ENCODE measurements at regions not wholly inside any gene's neighbourhood (a gene's known extent, or its start where the extent isn't known, plus 50 kb on each side); places are given as distances from the start of the nearest gene placed in this dataset.

DNA sequence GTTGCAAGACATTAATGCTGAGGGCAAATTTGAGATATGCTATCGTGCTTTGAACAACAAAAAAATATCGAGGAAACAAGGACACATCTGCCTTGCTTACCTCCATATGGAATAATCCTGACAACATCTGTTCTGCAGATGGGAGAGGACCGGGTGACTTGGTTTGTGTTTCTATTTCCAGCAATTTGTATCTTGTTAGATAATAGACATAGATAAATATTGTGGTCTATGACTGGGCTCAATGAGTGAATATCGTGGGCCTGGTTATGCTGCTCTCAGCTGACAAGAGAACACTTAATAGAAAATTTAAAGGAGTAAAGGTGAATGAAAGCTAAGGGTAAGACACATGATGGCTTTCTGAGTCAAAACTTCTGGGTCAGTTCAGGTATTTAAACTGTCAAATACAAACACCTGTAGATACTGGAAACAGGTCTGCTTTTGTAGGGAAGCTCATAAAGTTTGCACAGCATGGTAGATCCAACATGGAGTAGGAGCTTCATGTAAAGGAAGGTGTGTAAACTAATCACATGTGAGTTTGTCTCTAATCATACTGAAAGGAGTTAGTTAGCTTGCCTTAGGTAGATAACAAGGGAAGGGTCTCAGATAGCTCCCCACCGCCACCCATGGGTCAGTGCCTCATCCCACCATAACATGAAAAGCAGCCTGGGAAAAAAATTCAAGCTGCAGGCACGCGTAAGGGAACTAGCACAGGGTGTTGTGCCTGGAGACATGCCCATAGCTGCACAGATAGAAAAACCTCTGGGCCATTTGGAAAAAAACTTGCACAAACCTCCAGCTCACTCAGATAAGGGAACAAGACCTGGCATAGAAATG lies 904.1 kb upstream of the EPHA5 start:
- TF ChIP-seq, protein P1, sequence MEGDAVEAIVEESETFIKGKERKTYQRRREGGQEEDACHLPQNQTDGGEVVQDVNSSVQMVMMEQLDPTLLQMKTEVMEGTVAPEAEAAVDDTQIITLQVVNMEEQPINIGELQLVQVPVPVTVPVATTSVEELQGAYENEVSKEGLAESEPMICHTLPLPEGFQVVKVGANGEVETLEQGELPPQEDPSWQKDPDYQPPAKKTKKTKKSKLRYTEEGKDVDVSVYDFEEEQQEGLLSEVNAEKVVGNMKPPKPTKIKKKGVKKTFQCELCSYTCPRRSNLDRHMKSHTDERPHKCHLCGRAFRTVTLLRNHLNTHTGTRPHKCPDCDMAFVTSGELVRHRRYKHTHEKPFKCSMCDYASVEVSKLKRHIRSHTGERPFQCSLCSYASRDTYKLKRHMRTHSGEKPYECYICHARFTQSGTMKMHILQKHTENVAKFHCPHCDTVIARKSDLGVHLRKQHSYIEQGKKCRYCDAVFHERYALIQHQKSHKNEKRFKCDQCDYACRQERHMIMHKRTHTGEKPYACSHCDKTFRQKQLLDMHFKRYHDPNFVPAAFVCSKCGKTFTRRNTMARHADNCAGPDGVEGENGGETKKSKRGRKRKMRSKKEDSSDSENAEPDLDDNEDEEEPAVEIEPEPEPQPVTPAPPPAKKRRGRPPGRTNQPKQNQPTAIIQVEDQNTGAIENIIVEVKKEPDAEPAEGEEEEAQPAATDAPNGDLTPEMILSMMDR (IDR thresholded peaks at IDR 0.05; ENCODE audit: control extremely low read depth, extremely low read depth): no peak
- 82 to 85% methylated on average over 7 of the region's 7 CpGs for WGBS, 2 donors
- Histone ChIP-seq H3K4me3 (no peak overlapping the region), H3K9me3 (ENCODE audit: control insufficient read depth in 4 of 4, insufficient read depth in 3 of 4, low read length in 3 of 4) (no peaks in the 10 kb centered on the region), H3K36me3 (ENCODE audit: control insufficient read depth in 4 of 4, insufficient read depth in 4 of 4, low read length in 4 of 4) (no peaks in the 10 kb centered on the region), H3K27me3 (ENCODE audit: control insufficient read depth in 3 of 3, insufficient read depth in 3 of 3, low read length in 2 of 3) (no peaks in the 10 kb centered on the region), H3K27ac (ENCODE audit: low read depth in 1 of 2, low read length in 1 of 2) (no peak overlapping the region), H3K9ac (ENCODE audit: insufficient read depth in 1 of 2, low read length in 2 of 2) (no peak overlapping the region), H3K4me1 (ENCODE audit: control insufficient read depth in 5 of 5, insufficient read depth in 5 of 5, low read length in 5 of 5) (no peaks in the 10 kb centered on the region)
- no peak for DNase-seq
- ATAC-seq (ENCODE audit: insufficient read depth, low FRiP score): no peak

GRCh38 chr4:66572949-66573348 lies 902.7 kb upstream of the EPHA5 start:
- Histone ChIP-seq H3K9ac (ENCODE audit: insufficient read depth in 1 of 2, low read length in 2 of 2) (no peak overlapping the region), H3K9me3 (ENCODE audit: control insufficient read depth in 4 of 4, insufficient read depth in 3 of 4, low read length in 3 of 4) (no peaks in the 10 kb centered on the region), H3K27me3 (ENCODE audit: control insufficient read depth in 3 of 3, insufficient read depth in 3 of 3, low read length in 2 of 3) (no peaks in the 10 kb centered on the region), H3K36me3 (ENCODE audit: control insufficient read depth in 4 of 4, insufficient read depth in 4 of 4, low read length in 4 of 4) (no peaks in the 10 kb centered on the region), H3K27ac (ENCODE audit: low read depth in 1 of 2, low read length in 1 of 2) (no peak overlapping the region), H3K4me3 (no peak overlapping the region), H3K4me1 (ENCODE audit: control insufficient read depth in 5 of 5, insufficient read depth in 5 of 5, low read length in 5 of 5) (no peaks in the 10 kb centered on the region)
- TF ChIP-seq, protein P1 (IDR thresholded peaks at IDR 0.05; ENCODE audit: control extremely low read depth, extremely low read depth): no peak
- WGBS, 2 donors: 44 to 63% methylated on average over 2 of the region's 2 CpGs
- ATAC-seq (ENCODE audit: insufficient read depth, low FRiP score) (no peak), DNase-seq (no peak)

GRCh38 chr4:66571145-66571695 lies 900.9 kb upstream of the EPHA5 start:
- H3K9ac ChIP-seq (ENCODE audit: insufficient read depth in 1 of 2, low read length in 2 of 2): no peak overlapping the region
- no peak overlapping the region for H3K27ac ChIP-seq (ENCODE audit: low read depth in 1 of 2, low read length in 1 of 2)
- no peaks in the 10 kb centered on the region for H3K27me3 ChIP-seq (ENCODE audit: control insufficient read depth in 3 of 3, insufficient read depth in 3 of 3, low read length in 2 of 3)
- 82 to 88% methylated on average over 1 of the region's 1 CpG for WGBS, 2 donors
- H3K36me3 ChIP-seq (ENCODE audit: control insufficient read depth in 4 of 4, insufficient read depth in 4 of 4, low read length in 4 of 4): no peaks in the 10 kb centered on the region
- no peaks in the 10 kb centered on the region for H3K9me3 ChIP-seq (ENCODE audit: control insufficient read depth in 4 of 4, insufficient read depth in 3 of 4, low read length in 3 of 4)
- ATAC-seq (ENCODE audit: insufficient read depth, low FRiP score) (no peak), DNase-seq (no peak)
- no peaks in the 10 kb centered on the region for H3K4me1 ChIP-seq (ENCODE audit: control insufficient read depth in 5 of 5, insufficient read depth in 5 of 5, low read length in 5 of 5)
- TF ChIP-seq, protein P1 (IDR thresholded peaks at IDR 0.05; ENCODE audit: control extremely low read depth, extremely low read depth): no peak
- no peak overlapping the region for H3K4me3 ChIP-seq

Data from lung (tissue), 11 donors.